NB4 (cell line): ENCODE measurements at regions not wholly inside any gene's neighbourhood (a gene's known extent, or its start where the extent isn't known, plus 50 kb on each side); places are given as distances from the start of the nearest gene placed in this dataset.
"Not testable (repeated sequence)": the region's sequence is repeated elsewhere in the genome, so short reads cannot be mapped to it uniquely, and the experiment has no call there.

Experiments
- DNase-seq: peaks from one replicate; pipeline ENCODE4 v3.0.0; 2010; ENCODE audit warnings: low read depth
- H3K4me3 ChIP-seq: one replicate; pipeline ENCODE4 v1.5.1; 2011; ENCODE audit warnings: mild to moderate bottlenecking, low read depth, low read length, moderate library complexity
- MYC ChIP-seq: IDR thresholded peaks from 2 replicates; pipeline ENCODE4 v1.6.1; 2011; ENCODE audit warnings: low read depth, low read length
- POLR2A ChIP-seq: IDR thresholded peaks from 2 replicates; pipeline ENCODE4 v1.6.1; 2011; ENCODE audit warnings: mild to moderate bottlenecking; ENCODE audit not compliant: insufficient read length; ENCODE audit errors: extremely low read depth
- TF ChIP-seq, protein P1 (sequence below): IDR thresholded peaks from 2 replicates; pipeline ENCODE4 v1.6.1; 2011; ENCODE audit warnings: low read depth, low read length
- TF ChIP-seq, protein P2 (sequence below): IDR thresholded peaks from one replicate; pipeline ENCODE4 v1.5.1; 2012; ENCODE audit warnings: low read depth, low read length

DNA sequence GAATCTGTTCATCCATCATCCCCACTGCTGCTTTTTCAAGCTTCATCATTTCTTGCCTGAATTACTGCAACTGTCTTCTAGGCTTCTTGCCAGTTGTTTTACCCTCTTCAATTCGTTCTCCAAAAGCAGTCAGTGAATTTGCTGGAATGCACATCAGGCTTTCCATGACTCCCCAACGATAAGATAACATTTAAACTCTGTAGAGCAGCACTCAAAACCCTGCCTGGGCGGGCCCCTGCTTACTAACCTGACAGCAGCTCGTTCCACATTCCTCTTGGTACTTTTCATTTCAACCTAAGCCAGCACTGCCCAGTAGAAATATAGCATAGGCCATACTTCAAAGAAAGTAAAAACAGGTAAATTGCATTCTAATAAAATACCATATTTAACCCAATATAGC, 342.9 kb downstream of the SUCLG1 start:
- DNase-seq: no peak
- H3K4me3 ChIP-seq: no peak overlapping the region
- TF ChIP-seq, protein P1, sequence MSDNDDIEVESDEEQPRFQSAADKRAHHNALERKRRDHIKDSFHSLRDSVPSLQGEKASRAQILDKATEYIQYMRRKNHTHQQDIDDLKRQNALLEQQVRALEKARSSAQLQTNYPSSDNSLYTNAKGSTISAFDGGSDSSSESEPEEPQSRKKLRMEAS: no peak
- TF ChIP-seq, protein P2, sequence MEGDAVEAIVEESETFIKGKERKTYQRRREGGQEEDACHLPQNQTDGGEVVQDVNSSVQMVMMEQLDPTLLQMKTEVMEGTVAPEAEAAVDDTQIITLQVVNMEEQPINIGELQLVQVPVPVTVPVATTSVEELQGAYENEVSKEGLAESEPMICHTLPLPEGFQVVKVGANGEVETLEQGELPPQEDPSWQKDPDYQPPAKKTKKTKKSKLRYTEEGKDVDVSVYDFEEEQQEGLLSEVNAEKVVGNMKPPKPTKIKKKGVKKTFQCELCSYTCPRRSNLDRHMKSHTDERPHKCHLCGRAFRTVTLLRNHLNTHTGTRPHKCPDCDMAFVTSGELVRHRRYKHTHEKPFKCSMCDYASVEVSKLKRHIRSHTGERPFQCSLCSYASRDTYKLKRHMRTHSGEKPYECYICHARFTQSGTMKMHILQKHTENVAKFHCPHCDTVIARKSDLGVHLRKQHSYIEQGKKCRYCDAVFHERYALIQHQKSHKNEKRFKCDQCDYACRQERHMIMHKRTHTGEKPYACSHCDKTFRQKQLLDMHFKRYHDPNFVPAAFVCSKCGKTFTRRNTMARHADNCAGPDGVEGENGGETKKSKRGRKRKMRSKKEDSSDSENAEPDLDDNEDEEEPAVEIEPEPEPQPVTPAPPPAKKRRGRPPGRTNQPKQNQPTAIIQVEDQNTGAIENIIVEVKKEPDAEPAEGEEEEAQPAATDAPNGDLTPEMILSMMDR: no peak
- no peak for TF ChIP-seq MYC

DNA sequence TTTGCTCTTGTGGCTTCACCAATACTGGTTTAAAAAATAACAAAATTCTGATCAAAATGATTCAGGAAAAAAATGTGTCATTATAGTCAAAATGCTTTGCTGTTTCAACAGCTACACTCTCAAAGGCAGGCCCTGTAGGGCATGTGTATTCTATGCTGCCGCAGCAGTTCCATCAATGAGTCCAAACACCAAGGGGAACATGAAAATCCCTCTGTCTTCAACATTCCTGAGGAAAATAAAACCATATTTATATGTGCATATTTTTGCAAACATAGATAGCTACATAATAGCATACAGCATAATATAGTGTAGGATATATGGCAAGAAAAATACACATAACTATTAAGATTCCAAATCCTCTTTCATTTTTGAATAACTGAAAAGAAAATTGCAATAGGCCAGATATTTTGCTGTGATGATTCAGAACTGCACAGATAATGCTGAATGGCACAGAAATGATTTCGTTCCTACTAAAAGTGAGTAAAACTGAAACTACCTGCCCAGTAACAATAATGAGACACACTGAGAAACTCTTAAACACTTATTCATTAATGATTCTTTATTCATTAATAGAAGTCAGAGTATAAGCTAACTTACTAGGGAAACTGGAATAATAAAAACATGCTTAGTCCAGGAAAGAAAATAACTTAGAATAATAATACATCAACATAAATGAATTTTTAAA, 343.8 kb downstream of the SUCLG1 start:
- H3K4me3 ChIP-seq: no peak overlapping the region
- TF ChIP-seq, protein P2: no peak
- DNase-seq: no peak

DNA sequence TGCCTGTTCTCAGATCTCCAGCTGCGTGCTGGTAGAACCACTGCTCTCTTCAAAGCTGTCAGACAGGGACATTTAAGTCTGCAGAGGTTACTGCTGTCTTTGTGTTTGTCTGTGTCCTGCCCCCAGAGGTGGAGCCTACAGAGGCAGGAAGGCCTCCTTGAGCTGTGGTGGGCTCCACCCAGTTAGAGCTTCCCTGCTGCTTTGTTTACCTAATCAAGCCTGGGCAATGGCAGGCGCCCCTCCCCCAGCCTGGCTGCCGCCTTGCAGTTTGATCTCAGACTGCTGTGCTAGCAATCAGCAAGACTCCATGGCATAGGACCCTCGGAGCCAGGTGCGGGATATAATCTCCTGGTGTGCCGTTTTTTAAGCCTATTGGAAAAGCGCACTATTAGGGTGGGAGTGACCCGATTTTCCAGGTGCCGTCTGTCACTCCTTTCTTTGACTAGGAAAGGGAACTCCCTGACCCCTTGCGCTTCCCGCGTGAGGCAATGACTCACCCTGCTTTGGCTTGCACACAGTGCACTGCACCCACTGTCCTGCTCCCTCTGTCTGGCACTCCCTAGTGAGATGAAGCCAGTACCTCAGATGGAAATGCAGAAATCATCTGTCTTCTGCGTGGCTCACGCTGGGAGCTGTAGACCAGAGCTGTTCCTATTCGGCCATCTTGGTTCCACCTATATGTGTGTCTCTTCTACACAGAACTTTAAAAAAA, 355.1 kb downstream of the SUCLG1 start:
- DNase-seq, H3K4me3 ChIP-seq: not testable (repeated sequence)

DNA sequence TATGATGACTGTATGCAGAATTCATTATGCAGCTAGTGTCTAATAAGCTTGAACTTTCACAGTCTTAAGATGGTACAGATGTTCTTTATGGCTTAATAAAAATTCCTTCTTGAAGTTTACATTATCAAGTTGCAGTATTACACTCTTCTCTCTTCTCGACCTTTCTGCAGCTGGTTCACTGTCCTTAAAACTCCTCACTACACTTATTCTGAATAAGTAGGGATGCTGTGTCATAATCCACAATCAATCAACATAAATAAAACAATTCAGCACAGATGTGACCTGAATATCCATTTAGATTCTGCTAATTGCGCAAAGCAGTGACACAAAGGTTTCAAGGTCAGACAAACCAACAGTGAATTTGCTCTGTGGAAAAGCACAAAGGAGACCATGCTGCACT, 356.8 kb downstream of the SUCLG1 start:
- no peak overlapping the region for H3K4me3 ChIP-seq
- DNase-seq: no peak
- no peak for TF ChIP-seq POLR2A
- no peak for TF ChIP-seq MYC
- TF ChIP-seq, protein P1: no peak
- TF ChIP-seq, protein P2: no peak

DNA sequence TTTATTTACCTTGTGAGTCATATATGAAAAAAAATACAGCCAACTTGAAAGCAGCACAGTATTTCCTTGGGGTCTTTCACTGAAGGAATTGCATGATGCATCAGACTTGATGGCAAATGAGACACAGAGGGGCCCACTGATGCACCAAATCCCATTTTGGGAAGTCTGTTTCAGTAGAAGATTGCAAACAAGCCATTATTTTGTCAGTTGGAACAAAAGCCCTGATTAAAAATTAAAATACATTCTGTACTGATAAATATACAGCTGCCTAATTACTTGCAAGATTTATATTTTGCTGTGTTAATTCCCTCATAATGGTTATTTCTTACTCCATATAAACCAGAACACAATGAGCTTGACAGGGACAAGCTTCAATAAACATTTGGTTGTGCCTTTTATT, 370.4 kb downstream of the SUCLG1 start:
- DNase-seq: no peak
- TF ChIP-seq POLR2A: no peak
- TF ChIP-seq, protein P1: no peak
- TF ChIP-seq, protein P2: no peak
- H3K4me3 ChIP-seq: no peak overlapping the region

DNA sequence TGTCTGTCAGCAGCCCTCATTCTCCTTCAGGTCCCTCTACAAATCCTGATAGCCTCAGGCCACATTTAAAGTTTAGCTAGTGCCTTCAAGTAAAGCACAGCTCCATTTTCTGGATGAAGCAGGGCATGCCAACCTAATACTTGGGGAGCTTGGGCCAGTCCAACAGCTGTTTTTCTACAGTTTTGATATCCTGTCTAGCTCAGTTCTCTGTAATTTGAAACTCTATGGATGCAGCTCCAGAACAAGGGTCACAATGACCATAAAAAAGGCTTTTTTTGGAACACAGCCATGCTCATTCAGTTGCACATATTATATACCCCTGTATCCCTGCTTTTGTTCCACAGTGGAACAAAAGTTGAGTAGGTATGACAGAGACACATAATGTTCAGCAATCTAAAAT, 373.5 kb downstream of the SUCLG1 start:
- no peak overlapping the region for H3K4me3 ChIP-seq
- TF ChIP-seq POLR2A: no peak
- TF ChIP-seq, protein P1: no peak
- TF ChIP-seq MYC: no peak
- TF ChIP-seq, protein P2: no peak
- DNase-seq: no peak
